ENCODE measurements at regions not wholly inside any gene's neighbourhood (a gene's known extent, or its start where the extent isn't known, plus 50 kb on each side); places are given as distances from the start of the nearest gene placed in this dataset.

DNA sequence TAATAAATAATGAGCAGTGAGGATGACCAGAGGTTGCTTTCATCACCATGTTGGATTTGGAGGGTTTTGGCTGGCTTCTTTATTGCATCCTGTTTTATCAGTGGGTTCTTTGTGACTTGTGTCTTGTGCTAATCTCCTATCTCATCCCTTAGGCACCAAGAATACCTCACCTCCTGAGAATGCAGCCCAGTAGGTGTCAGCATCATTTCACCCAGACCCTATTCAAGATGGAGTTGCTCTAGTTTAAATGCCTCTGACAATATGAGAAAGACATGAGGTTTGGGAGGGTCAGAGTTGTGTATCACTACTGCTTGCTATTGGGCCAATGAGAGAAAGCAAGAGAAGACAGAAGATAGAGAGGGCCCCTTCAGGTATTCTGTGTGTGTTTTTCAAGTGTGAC lies 592.2 kb downstream of the ETNK1 start:
- TF ChIP-seq POLR2A (IDR thresholded peaks at IDR 0.05) (no peak), EP300 (IDR thresholded peaks at IDR 0.05; ENCODE audit: low read depth) (no peak)
- TF ChIP-seq, protein P1, sequence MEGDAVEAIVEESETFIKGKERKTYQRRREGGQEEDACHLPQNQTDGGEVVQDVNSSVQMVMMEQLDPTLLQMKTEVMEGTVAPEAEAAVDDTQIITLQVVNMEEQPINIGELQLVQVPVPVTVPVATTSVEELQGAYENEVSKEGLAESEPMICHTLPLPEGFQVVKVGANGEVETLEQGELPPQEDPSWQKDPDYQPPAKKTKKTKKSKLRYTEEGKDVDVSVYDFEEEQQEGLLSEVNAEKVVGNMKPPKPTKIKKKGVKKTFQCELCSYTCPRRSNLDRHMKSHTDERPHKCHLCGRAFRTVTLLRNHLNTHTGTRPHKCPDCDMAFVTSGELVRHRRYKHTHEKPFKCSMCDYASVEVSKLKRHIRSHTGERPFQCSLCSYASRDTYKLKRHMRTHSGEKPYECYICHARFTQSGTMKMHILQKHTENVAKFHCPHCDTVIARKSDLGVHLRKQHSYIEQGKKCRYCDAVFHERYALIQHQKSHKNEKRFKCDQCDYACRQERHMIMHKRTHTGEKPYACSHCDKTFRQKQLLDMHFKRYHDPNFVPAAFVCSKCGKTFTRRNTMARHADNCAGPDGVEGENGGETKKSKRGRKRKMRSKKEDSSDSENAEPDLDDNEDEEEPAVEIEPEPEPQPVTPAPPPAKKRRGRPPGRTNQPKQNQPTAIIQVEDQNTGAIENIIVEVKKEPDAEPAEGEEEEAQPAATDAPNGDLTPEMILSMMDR (IDR thresholded peaks at IDR 0.05), result no peak
